NCI-H510A treated with DMSO at 0.1 percent for 48 hours (cell line): ENCODE measurements at regions not wholly inside any gene's neighbourhood (a gene's known extent, or its start where the extent isn't known, plus 50 kb on each side); places are given as distances from the start of the nearest gene placed in this dataset.
"Not testable (repeated sequence)": the region's sequence is repeated elsewhere in the genome, so short reads cannot be mapped to it uniquely, and the experiment has no call there.

Experiments used
- DNase-seq: peaks from one replicate; lab custom pipeline; 2025; lab: John Stamatoyannopoulos, UW

- no peak for DNase-seq
Observed at GRCh38 chr5:164300295-164300694, 794.9 kb downstream of the MAT2B start.

DNA sequence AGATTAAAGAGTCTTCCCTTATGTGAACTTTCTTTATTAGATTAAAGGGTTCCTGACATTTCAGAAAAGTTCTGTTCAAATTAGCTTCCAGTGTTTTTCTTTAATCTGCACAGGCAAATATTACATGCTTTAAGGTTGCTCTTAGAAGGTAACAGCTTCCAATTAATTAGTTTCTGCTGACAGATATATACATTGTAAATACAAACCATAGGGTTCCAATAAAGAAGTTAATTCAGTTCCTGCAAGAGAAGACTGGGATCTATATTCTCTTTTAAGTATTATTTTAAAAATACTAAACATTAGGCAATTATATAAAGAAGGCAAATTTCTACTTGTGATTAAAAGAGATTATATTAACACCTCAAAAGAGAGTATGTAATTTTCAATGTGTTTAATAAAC is 795.7 kb downstream of the MAT2B start:
- DNase-seq: no peak

GRCh38 chr5:164301708-164302107 is 796.3 kb downstream of the MAT2B start:
- no peak for DNase-seq

DNA sequence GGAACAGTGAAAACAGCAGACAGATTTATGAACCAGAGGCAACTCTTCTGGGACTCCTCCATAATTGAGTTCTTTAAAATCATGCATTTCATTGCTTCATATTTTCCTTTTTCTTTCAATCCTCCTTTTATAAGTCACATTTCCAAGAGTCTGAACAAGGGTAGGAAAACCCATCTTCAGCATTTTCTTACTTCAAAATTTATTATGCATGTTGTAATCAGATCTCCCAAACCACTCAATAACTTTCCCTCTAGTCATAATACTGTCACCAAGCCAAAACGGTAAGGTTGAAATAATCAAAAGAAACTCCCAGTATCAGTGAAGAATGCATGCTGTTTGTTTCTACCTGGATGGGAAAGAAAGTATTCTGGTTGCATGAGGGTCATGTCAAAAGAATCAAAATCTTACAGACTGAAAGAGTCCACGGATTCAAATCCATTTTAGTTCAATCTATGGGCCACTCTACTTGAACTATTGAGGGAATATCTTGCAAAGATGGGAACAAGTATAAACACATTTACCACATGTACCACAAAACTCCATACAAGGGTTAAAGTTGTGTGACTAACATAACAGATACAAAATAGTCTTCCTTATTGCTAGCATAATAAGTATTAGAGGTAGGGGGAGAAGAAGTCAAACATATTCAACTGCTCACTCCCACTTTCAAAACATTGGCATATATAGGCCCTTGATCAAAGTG is 797.3 kb downstream of the MAT2B start:
- DNase-seq: no peak

DNA sequence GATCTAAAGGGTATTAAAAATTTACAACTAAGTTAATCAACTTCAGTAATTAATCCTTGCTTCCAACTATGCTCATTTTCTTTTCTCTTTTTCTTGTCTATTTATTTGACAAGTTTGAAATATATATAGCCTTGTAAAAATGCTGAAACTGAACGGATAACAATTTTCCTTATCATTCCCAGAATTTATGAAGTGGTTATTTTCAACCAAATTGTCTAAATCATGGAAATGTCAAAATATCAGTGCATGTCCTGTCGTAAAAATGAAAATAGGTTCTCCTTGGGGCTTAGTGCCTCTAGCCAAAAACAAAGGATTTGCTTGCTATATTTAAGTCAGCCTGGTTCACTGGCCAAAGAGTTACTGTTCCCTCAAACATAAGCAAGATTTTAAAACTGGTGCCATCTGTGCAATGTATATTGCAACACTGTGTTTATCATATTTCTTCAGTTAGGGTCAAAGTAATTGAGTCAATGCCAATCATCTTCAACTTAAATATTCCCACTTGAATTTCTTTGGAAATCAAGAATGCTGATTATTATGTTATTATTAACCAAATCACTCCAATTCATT is 798.3 kb downstream of the MAT2B start:
- DNase-seq: no peak

- no peak for DNase-seq
Observed at GRCh38 chr5:164306662-164307061, 801.2 kb downstream of the MAT2B start.

DNA sequence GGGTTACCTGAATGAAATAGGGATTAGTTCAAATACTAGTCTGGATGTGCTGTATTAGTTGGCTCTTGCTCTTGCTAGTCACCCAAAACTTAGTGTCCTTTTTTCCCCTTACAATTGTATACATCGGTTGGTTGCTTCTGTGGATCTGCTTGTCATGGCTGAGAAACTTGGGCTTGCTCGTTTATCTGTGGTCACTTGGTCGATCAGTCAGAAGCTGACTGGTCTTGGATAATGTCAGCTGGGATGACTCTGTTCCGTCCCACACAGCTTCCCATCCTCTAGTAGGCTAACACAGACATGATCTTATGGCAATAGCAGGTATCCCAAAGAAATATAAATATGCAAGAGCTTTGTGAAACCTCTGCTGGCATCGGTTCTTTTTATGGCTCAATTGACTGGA is 807.4 kb downstream of the MAT2B start:
- DNase-seq: no peak

DNA sequence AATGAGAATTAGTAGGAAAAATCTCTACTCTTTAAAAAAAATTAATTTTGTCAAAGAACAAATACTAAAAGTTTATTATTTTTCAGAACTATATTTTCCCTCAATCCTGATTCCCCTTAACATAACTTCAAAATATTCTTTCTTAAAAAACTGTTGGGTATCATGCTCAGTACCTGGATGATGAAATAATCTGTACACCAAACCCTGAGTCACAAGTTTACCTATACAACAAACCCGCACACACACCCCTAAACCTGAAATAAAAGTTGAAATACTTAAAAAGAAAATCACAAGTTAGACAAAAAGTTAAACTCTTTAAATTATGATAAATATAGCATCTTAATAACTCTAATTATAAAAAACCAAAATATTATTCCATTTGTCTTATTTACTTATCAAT is 812.3 kb downstream of the MAT2B start:
- DNase-seq: no peak

DNA sequence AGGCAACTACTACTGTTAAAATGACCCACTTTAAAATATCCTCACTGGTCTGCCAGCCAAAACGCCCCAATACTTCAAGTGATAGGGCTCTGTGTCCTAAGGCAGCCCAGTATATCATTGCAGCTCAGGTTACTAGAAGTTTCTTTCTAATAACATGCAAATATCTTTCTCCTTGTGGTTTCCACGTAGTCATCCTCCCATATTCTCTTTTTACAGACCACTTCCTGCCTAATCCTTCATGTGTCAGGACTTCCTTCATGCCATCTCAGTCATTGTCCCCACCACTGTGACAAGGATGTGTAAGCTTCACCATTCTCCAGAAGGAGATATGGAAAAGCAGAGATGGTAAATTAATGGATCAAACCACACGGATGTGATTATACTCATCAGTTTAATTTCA is 813.7 kb downstream of the MAT2B start:
- no peak for DNase-seq

DNA sequence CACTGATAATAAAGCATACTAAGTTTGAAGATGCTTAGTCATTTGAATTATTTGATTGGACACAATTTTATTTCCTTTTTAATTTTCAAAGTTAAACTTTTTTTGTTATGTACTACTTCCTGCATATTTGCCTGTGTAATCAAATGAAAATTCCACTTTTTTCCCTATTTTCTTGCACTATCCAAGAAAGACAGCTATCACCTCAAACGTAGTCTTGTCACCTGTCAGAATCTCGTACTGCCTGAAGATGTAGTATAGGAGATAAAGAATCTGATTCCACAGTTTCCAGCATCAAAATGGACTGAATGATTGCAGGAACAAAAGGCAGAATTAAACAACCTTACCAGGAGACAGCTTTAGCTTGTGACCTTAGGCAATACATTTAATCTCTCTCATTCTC is 818.8 kb downstream of the MAT2B start:
- DNase-seq: no peak

DNA sequence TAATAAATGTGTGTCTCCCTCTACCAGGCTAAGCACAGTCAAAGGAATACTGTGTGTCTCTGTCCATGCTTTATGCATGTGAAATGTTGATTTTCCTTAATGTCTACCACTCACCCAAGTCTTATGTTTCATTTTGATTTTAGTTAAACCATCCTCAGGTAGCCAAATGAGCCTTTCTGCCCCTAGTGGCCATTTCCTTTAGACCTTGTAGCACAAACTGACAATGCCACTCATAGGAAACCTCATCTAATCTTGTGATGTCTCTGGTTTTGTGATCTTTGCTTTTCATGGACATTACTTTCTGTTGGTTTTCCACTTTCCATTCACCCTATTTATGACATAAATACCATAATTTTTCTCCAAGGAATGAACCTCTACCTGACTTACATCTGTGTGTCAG is 820.8 kb downstream of the MAT2B start:
- no peak for DNase-seq

GRCh38 chr5:164327166-164327565 is 821.7 kb downstream of the MAT2B start:
- DNase-seq: not testable (repeated sequence)

DNA sequence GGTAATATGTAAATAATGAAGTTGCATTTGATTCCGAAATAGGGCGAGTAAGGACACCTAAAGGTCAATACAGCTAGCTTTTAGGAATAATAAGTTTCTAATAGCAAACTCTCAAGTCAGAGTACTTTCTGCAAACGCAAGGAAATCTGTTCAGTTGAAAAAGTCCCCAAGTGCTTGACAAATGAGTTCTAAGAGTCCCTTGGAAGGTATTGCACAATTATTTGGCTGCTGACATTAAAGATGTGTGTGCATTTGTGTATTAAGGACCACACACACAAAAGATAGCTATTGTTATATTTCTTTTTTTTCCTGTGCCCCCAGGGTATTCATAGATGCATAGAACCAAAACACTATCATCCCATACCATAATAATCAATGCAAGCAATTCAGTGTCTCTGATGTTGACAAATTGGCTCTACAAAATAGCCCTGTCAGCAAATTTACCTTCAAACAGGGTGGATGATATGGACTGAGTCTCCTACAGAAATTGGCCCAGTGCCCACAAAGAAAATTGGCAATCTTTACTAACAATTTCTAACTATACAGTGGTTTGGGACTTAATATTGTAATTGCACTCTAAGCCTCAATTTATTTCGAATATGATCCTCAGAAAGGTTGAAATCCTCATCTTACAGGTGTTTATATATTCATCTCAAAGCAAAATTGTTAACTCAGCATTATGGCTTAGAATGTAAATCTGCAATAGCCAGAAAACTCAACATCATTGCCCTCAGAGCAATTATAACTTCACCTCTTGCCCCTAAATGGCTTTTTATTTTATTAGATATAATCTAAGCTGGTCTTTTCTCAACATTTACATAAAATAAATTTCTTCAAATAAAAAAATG is 827.2 kb downstream of the MAT2B start:
- no peak for DNase-seq

GRCh38 chr5:164335837-164336236 is 830.4 kb downstream of the MAT2B start:
- no peak for DNase-seq

GRCh38 chr5:164336276-164336675 is 830.9 kb downstream of the MAT2B start:
- no peak for DNase-seq

DNA sequence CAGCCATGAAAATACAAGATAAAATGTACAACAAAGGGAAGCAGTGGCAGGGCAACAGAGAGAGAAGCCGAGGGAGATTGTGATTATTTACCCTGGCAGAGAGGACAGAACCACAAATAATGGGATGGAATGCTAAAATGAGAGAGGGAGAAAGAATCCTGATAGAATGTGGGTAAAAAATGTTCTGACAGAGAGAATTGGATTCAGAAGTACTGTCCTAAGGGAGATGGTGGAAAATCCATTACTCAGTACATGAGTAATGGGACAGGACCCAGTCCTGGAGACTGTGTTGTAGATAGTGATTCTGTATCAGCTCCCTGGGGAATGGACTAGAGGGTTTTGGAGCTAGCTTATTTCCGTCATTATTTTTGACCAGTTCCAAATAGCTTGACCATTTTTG is 831.5 kb downstream of the MAT2B start:
- no peak for DNase-seq

DNA sequence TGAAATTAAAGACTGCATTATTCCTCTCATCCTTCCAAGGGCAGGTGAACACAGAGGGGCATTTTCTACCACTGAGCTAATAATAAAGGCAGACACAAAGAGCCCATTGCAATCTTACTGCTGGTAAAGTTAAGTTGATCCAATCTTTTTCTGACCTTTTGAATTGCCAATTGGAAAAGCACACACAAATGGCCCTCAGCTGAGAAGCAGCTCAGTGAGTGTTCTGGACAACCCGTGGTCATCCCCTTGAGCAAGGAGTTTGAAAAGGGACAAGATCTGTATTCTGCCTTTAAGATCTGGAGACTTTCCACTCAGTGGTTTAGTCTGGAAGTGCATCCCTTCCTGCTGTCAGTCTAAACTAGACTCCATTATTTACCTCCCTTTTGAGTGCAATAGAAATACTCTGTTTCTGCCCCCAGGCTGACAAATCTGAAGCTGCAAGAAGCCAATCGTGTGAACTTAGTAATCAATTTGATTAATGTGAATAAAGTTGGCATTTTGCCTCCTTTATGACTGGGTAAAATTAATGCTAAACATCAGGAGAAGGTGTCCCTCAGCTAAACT is 835.7 kb downstream of the MAT2B start:
- DNase-seq: no peak

DNA sequence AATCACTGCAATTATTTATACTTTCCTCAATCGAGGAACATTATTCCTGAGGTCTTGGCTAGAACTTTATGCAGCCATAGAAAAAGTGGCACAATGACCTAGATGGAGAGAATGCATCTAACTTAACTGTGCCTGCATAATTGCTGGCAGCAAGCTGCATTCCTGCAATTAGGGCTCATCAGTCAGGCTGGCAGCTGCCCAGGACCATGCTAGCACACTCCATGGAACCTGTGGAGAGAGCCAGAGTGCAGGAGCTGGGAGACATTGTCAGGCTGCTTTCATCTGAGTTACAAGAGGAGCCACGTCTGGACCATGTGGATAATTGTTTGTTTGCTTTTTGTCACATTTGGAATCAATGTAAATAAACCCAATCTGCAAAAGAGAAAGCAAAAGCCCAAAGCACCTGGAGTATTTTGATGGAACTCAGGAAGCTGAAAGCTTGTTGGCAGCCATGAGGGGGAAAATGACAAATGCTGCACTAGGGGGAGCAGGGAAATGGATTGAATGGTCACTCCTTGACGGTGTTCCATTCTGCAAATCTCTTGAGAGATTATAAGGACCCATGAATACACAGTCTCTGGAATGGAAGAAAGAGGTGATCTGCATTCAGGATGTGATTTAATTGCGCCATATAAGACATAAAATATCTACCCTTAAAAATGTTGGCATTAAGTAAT is 839.9 kb downstream of the MAT2B start:
- DNase-seq: no peak

- no peak for DNase-seq
Observed at GRCh38 chr5:164345853-164346252, 840.4 kb downstream of the MAT2B start.

DNA sequence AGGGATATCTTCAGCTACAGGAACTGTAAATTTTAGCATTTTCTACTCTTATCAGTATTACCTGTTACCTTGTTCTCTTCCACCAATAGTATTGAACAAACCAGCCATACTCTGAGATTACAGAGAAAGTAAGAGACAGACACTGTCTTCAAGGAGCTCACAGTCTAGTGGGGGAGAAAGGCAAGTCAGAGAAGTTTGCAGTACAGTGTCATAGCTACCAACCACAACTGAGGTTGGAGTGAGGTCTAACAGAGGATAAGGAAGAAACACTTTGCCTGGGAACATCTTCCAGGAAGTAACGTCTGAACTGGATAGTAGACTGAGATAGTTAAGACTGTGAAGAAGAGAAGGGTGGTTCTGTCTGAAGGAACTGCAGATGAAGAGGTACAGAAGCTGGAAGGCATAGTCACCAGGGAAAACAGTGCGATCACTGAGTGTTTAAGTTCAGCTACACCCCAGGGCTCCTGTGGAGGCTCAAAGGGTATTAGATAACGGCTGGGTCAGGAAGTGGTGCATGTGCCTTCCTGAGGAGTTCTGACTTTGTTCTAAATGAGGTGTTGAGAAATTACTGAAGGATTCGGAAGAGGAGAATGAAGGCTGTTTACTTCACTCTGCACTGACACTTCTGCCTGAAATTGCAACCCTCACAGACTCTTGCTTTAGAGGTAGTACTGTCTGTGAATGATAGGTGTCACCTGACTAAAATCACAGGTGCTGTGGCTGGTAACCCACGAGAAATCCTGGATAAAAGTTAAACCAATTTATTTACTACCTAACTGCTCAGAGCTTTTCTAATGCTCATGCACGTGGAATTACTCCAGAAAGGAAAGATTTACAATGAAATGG is 841.6 kb downstream of the MAT2B start:
- no peak for DNase-seq

GRCh38 chr5:164350236-164350635 is 844.8 kb downstream of the MAT2B start:
- DNase-seq: no peak
